Endothelial cell of umbilical vein (primary cell): ENCODE measurements at regions not wholly inside any gene's neighbourhood (a gene's known extent, or its start where the extent isn't known, plus 50 kb on each side); places are given as distances from the start of the nearest gene placed in this dataset.

ENCODE experiments used
- BruUV-seq: library from RNA; stranded (reverse); fragments of 400-500 nt; replicated peaks from 2 replicates; lab custom pipeline; 2021; lab: Mats Ljungman, UMichigan
- CTCF ChIA-PET: fragments of 300-600, 350-600 bp; sonication (Branson Sonifier 250); formaldehyde crosslinking; loops from one replicate; lab custom pipeline; 2021; ENCODE audit warnings: antibody characterized with exemption, inconsistent platforms; lab: Charles Lee
- POLR2A ChIA-PET: fragments of 300-600, 350-600 bp; sonication (Branson Sonifier 250); formaldehyde crosslinking; loops from one replicate; lab custom pipeline; 2021; ENCODE audit warnings: antibody characterized with exemption, inconsistent platforms; lab: Charles Lee
- DNase-seq: peaks from one replicate; pipeline ENCODE4 v3.0.0-alpha.2; 2011; ENCODE audit warnings: low read depth, low spot score
- FAIRE-seq: peaks from 2 replicates; lab custom pipeline; 2011; peaks lifted over from hg19 to GRCh38; lab: Jason Lieb, UNC
- H2AFZ ChIP-seq: 2 replicates; pipeline ENCODE4 v1.6.0; 2012; ENCODE audit warnings: low read depth, low read length, control low read depth, inconsistent platforms
- H3K27ac ChIP-seq: 2 replicates; pipeline ENCODE4 v1.5.1; 2011; ENCODE audit warnings: low read depth, mild to moderate bottlenecking, control low read depth, low read length, moderate library complexity; ENCODE audit not compliant: insufficient read depth
- H3K27me3 ChIP-seq, 2 experiments: 2 replicates each; pipeline versions ENCODE4 v1.6.0 to v1.6.1; 2011; ENCODE audit warnings: low read length in 2 of 2, mixed read lengths in 1 of 2; ENCODE audit not compliant: control insufficient read depth in 2 of 2, insufficient read depth in 2 of 2
- H3K36me3 ChIP-seq, 2 experiments: 2 replicates in 1 of 2; 3 replicates in 1 of 2; pipeline ENCODE4 v1.5.1; 2011; ENCODE audit warnings: low read length in 2 of 2, mild to moderate bottlenecking in 1 of 2, moderate library complexity in 1 of 2; ENCODE audit not compliant: control insufficient read depth in 2 of 2, insufficient read depth in 2 of 2; ENCODE audit errors: extremely low read depth in 1 of 2
- H3K4me1 ChIP-seq: 3 replicates; pipeline ENCODE4 v1.5.1; 2011; ENCODE audit warnings: mild to moderate bottlenecking, low read length; ENCODE audit not compliant: control insufficient read depth, insufficient read depth; ENCODE audit errors: extremely low read depth
- H3K4me2 ChIP-seq: 2 replicates; pipeline ENCODE4 v1.6.1; 2011; ENCODE audit warnings: low read length, control low read depth, mixed read lengths; ENCODE audit not compliant: insufficient read depth
- H3K4me3 ChIP-seq, 3 experiments: fragments of 200-600 bp in 1 of 3; sonication (generic), shearing (Covaris generic) in 1 of 3; replicated peaks in 1 of 3; 2 replicates each; pipeline ENCODE4 v1.5.1; 2011 to 2016; ENCODE audit warnings: control low read depth in 3 of 3, low read length in 3 of 3, mild to moderate bottlenecking in 2 of 3, inconsistent platforms in 1 of 3, low read depth in 1 of 3, moderate library complexity in 1 of 3; ENCODE audit not compliant: insufficient read depth in 1 of 3
- H3K79me2 ChIP-seq: 2 replicates; pipeline ENCODE4 v1.6.0; 2012; ENCODE audit warnings: low read length, inconsistent platforms; ENCODE audit not compliant: control insufficient read depth, insufficient read depth
- H3K9ac ChIP-seq: replicated peaks from 2 replicates; pipeline ENCODE3; 2011; ENCODE audit warnings: low read length, control low read depth; ENCODE audit not compliant: insufficient read depth; ENCODE audit errors: extremely low read depth
- H3K9me1 ChIP-seq: replicated peaks from 3 replicates; pipeline ENCODE4 v1.6.0; 2011; ENCODE audit warnings: mild to moderate bottlenecking, low read length; ENCODE audit not compliant: control insufficient read depth, insufficient read depth; ENCODE audit errors: extremely low read depth
- H3K9me3 ChIP-seq: replicated peaks from 2 replicates; pipeline ENCODE4 v1.5.1; 2012; ENCODE audit warnings: low read length, inconsistent platforms; ENCODE audit not compliant: control insufficient read depth, insufficient read depth
- H4K20me1 ChIP-seq: replicated peaks from 2 replicates; pipeline ENCODE3; 2011; ENCODE audit warnings: mild to moderate bottlenecking, low read length; ENCODE audit not compliant: control insufficient read depth, insufficient read depth; ENCODE audit errors: extremely low read depth
- CTCF ChIP-seq, 2 donors: IDR thresholded peaks; 1 replicate in 1 of 2; 2 replicates in 1 of 2; pipeline ENCODE4 v1.5.1; 2011; ENCODE audit warnings: low read length in 2 of 2, mild to moderate bottlenecking in 2 of 2, moderate library complexity in 2 of 2, control low read depth in 1 of 2, inconsistent platforms in 1 of 2, low read depth in 1 of 2; ENCODE audit not compliant: insufficient read depth in 1 of 2; ENCODE audit errors: extremely low read depth in 1 of 2
- EZH2 ChIP-seq: IDR thresholded peaks from 2 replicates; pipeline ENCODE4 v1.6.1; 2012; ENCODE audit warnings: borderline replicate concordance, low read depth, mild to moderate bottlenecking, moderate library complexity, low read length, inconsistent platforms; ENCODE audit not compliant: severe bottlenecking
- FOS ChIP-seq: IDR thresholded peaks from 2 replicates; pipeline ENCODE4 v1.6.1; 2011; ENCODE audit warnings: mild to moderate bottlenecking, low read length, moderate library complexity, borderline replicate concordance; ENCODE audit not compliant: insufficient read depth
- GATA2 ChIP-seq: IDR thresholded peaks from 2 replicates; pipeline ENCODE4 v1.7.0; 2011; ENCODE audit warnings: low read depth, mild to moderate bottlenecking, moderate library complexity, mixed read lengths, low read length; ENCODE audit not compliant: insufficient read length, insufficient read depth
- JUN ChIP-seq: IDR thresholded peaks from 2 replicates; pipeline ENCODE4 v1.6.1; 2011; ENCODE audit warnings: borderline replicate concordance, low read depth; ENCODE audit not compliant: insufficient read length, insufficient read depth
- MYC ChIP-seq: IDR thresholded peaks from one replicate; pipeline ENCODE4 v1.6.1; 2011; ENCODE audit warnings: mild to moderate bottlenecking, low read depth, low read length
- POLR2A ChIP-seq: IDR thresholded peaks from 2 replicates; pipeline ENCODE4 v1.6.1; 2012; ENCODE audit warnings: low read depth, mild to moderate bottlenecking, control low read depth, low read length
- POLR2AphosphoS5 ChIP-seq: IDR thresholded peaks from 2 replicates; pipeline ENCODE4 v1.6.1; 2012; ENCODE audit warnings: low read depth, mild to moderate bottlenecking, control low read depth, low read length, moderate library complexity; ENCODE audit not compliant: insufficient read depth
- dilution Hi-C: fragments of 300-500 bp; cut with MboI; formaldehyde crosslinking; loops from one replicate; pipeline ENCODE4 v1.15.0; 2019; ENCODE audit warnings: low sequenced_read_pairs; ENCODE audit not compliant: extremely low pct_ligation_motif_present
- intact Hi-C: fragments of 100-400 bp; cut with micrococcal nuclease; formaldehyde crosslinking; loops from one replicate; pipeline ENCODE4 v1.10.0; 2022
- TF ChIP-seq, protein P1 (sequence below): IDR thresholded peaks from 2 replicates; pipeline ENCODE4 v1.6.1; 2011; ENCODE audit not compliant: insufficient read depth, insufficient read length

DNA sequence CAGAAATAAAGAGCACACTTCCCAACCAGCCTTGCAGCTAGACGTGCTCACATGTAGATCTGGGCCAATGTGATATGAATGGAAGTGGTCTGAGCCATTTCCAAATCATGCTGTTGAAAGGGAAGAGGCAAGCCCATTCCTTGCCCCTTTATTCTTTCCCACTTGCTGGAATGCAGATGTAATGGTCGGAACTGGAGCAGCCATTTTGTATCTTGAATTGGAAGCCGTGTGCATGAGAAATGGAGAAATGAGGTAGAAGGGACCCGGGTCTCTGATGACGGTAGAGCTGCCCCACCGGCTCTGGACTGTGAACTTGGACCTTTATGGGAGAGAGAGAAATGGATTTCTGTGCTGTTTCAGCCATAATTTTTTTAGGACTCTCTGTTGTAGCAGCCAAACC, 54.8 kb upstream of the STX16 start:
- peaks cover 17 to 18% of the 10 kb centered on the region in 2 experiments for H3K27me3 ChIP-seq
- H3K4me1 ChIP-seq, result no peaks in the 10 kb centered on the region
- ChIA-PET CTCF (interaction anchor here (1.2 kb wide), 1 partner anchor 52 kb away, joined by 4 read pairs; no protein-coding TSS in a partner anchor), POLR2A (no interaction called here)
- H3K79me2 ChIP-seq, result no peaks in the 10 kb centered on the region
- no peaks in the 10 kb centered on the region for H3K9me3 ChIP-seq
- DNase-seq (no peak), FAIRE-seq (no peak)
- H2AFZ ChIP-seq, result no peak overlapping the region
- H3K36me3 ChIP-seq, result no peaks in the 10 kb centered on the region
- no TSS peak for BruUV-seq
- TF ChIP-seq EZH2, result no peak
- TF ChIP-seq GATA2, result no peak
- no peak for TF ChIP-seq POLR2AphosphoS5
- no peak for TF ChIP-seq CTCF (IDR thresholded peaks at IDR 0.05; ENCODE audit: extremely low read depth in 1 of 2, insufficient read depth in 1 of 2, low read depth in 1 of 2, low read length in 2 of 2)
- TF ChIP-seq POLR2A, result no peak
- no peak for TF ChIP-seq FOS
- TF ChIP-seq MYC, result no peak
- TF ChIP-seq, protein P1, sequence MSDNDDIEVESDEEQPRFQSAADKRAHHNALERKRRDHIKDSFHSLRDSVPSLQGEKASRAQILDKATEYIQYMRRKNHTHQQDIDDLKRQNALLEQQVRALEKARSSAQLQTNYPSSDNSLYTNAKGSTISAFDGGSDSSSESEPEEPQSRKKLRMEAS, result no peak
- no peak for TF ChIP-seq JUN
- H3K4me3 ChIP-seq, result no peak overlapping the region
- intact Hi-C loops, result no loop called here
- no peaks in the 10 kb centered on the region for H3K9me1 ChIP-seq
- no peak overlapping the region for H3K27ac ChIP-seq
- dilution Hi-C loops, result no loop called here
- no peaks in the 10 kb centered on the region for H4K20me1 ChIP-seq
- H3K4me2 ChIP-seq, result no peak overlapping the region
- no peak overlapping the region for H3K9ac ChIP-seq
